ENCODE measurements at regions not wholly inside any gene's neighbourhood (a gene's known extent, or its start where the extent isn't known, plus 50 kb on each side); places are given as distances from the start of the nearest gene placed in this dataset.
"Not testable (repeated sequence)": the region's sequence is repeated elsewhere in the genome, so short reads cannot be mapped to it uniquely, and the experiment has no call there.

DNA sequence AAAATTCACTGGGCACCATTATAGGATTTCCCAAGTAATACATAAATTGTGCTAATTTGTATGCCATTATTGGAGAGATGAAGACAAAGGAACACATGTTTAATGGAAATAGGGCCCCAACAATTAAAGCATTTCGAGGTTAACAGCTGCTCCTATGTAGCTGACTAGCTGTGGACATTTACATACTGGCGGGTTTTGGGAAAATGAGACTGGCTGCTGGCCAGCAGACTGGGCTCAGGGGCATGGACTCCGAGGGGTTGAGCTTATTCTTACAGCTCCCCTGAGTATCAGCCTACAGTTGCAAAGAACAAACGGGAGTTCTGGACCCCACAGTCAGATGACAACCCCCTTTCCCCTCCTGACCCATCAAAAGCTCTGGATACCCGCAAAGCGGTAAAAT, 91.9 kb upstream of the MYO3A start:
- TF ChIP-seq, protein P1, sequence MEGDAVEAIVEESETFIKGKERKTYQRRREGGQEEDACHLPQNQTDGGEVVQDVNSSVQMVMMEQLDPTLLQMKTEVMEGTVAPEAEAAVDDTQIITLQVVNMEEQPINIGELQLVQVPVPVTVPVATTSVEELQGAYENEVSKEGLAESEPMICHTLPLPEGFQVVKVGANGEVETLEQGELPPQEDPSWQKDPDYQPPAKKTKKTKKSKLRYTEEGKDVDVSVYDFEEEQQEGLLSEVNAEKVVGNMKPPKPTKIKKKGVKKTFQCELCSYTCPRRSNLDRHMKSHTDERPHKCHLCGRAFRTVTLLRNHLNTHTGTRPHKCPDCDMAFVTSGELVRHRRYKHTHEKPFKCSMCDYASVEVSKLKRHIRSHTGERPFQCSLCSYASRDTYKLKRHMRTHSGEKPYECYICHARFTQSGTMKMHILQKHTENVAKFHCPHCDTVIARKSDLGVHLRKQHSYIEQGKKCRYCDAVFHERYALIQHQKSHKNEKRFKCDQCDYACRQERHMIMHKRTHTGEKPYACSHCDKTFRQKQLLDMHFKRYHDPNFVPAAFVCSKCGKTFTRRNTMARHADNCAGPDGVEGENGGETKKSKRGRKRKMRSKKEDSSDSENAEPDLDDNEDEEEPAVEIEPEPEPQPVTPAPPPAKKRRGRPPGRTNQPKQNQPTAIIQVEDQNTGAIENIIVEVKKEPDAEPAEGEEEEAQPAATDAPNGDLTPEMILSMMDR (conservative IDR thresholded peaks at IDR 0.05; ENCODE audit: control insufficient read depth, insufficient read depth, low read depth, low read length) = no peak
- DNase-seq (ENCODE audit: low read depth) = no peak

DNA sequence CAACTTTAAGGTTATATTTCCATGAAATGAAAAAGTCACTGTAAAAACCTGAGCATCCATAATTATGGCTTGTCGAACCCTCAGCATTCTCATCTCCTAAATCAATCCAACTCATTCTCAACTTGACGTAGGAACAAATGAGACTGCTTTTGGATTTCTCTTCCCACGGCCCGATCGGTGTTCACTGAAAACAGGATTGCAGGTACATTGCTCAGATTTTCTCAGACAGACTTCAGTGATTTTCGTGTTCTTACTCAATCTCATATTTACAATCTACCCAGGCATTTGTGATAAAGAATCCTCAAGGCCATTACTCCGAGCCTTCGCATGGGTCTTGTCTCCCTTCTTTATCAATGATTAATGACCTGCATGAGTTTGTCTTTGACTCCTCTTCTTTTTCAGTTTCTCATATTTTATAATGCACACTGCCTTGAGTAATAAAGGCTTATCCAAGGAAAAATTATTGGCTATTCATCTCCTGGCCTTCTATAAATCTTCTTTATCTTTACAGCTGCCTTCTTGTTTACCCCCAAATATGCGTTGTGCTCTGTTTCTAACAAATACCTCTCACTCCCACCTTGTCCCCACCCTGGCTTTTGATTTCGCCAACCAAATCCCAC, 90.4 kb upstream of the MYO3A start:
- no peak for DNase-seq (ENCODE audit: low read depth)
- no peak overlapping the region for H3K4me3 ChIP-seq (ENCODE audit: control insufficient read depth, low read depth, low read length)
- TF ChIP-seq, protein P1 (conservative IDR thresholded peaks at IDR 0.05; ENCODE audit: control insufficient read depth, insufficient read depth, low read depth, low read length) = no peak

More for the DNA sequence above, 91.9 kb upstream of the MYO3A start:
- no peak overlapping the region for H3K4me3 ChIP-seq (ENCODE audit: control insufficient read depth, low read depth, low read length)

- not testable (repeated sequence) for DNase-seq (ENCODE audit: low read depth); H3K4me3 ChIP-seq (ENCODE audit: control insufficient read depth, low read depth, low read length)
Measured at GRCh38 chr10:25844716-25845115, 89.3 kb upstream of the MYO3A start.

GRCh38 chr10:25849268-25849667, 84.8 kb upstream of the MYO3A start:
- H3K4me3 ChIP-seq (ENCODE audit: control insufficient read depth, low read depth, low read length) = no peak overlapping the region
- no peak for DNase-seq (ENCODE audit: low read depth)
- TF ChIP-seq, protein P1 (conservative IDR thresholded peaks at IDR 0.05; ENCODE audit: control insufficient read depth, insufficient read depth, low read depth, low read length) = no peak

DNA sequence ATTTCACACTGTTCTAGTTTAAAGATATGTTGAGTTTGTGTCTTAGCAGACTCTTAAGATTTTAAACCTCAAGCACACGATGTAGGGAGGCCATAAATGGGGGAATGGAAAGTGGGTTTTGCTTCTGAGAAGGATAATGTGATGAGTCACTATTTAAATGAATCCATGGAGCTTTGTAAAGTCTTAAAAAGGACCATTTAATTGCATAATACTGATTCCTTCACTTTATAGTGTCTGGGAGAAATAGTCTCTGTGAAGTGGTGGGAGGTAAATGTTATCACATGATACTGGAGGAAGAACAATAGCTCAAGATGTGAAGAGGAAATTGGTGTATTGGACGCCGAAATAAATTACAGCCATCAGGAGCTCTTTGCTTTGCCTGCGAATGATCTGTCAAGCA, 84.0 kb upstream of the MYO3A start:
- no peak for DNase-seq (ENCODE audit: low read depth)
- H3K4me3 ChIP-seq (ENCODE audit: control insufficient read depth, low read depth, low read length) = no peak overlapping the region
- TF ChIP-seq, protein P1 (conservative IDR thresholded peaks at IDR 0.05; ENCODE audit: control insufficient read depth, insufficient read depth, low read depth, low read length) = no peak

DNA sequence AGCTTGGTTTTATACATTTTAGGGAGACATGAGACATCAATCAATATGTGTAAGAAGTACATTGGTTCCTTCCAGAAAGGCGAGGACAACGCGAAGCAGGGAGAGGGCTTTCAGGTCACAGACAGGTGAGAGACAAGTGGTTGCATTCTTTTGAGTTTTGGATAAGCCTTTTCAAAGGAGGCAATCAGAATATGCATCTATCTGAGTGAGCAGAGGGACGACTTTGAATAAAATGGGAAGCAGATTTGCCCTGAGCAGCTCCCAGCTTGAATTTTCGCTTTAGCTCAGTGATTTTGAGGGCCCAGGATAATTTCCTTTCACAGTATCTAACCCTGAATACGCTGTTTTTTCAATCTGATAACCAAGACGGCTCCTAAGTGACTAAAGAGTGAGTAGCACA, 82.5 kb upstream of the MYO3A start:
- H3K4me3 ChIP-seq (ENCODE audit: control insufficient read depth, low read depth, low read length) = no peak overlapping the region
- no peak for DNase-seq (ENCODE audit: low read depth)
- TF ChIP-seq, protein P1 (conservative IDR thresholded peaks at IDR 0.05; ENCODE audit: control insufficient read depth, insufficient read depth, low read depth, low read length) = no peak

GRCh38 chr10:25852364-25852941, 81.6 kb upstream of the MYO3A start:
- no peak for DNase-seq (ENCODE audit: low read depth)
- TF ChIP-seq, protein P1 (conservative IDR thresholded peaks at IDR 0.05; ENCODE audit: control insufficient read depth, insufficient read depth, low read depth, low read length) = no peak

More at GRCh38 chr10:25852364-25852941, 81.6 kb upstream of the MYO3A start:
- H3K4me3 ChIP-seq (ENCODE audit: control insufficient read depth, low read depth, low read length) = no peak overlapping the region

Data from fibroblast of mammary gland (primary cell).